HL-60 (cell line): ENCODE measurements at regions not wholly inside any gene's neighbourhood (a gene's known extent, or its start where the extent isn't known, plus 50 kb on each side); places are given as distances from the start of the nearest gene placed in this dataset.

Experiments used
- GABPA ChIP-seq: IDR thresholded peaks from 2 replicates; pipeline ENCODE4 v1.6.1; 2012; ENCODE audit warnings: low read depth
- POLR2AphosphoS5 ChIP-seq: IDR thresholded peaks from 2 replicates; pipeline ENCODE4 v1.6.1; 2012; ENCODE audit warnings: low read depth
- SPI1 ChIP-seq: IDR thresholded peaks from 2 replicates; pipeline ENCODE4 v1.6.1; 2012; ENCODE audit warnings: low read depth, mild to moderate bottlenecking, borderline replicate concordance
- TF ChIP-seq, protein P1 (sequence below): IDR thresholded peaks from one replicate; pipeline ENCODE4 v1.5.1; 2011; ENCODE audit warnings: low read length, control low read depth, inconsistent platforms; ENCODE audit not compliant: insufficient read depth
- TF ChIP-seq, protein P2 (sequence below): IDR thresholded peaks from 2 replicates; pipeline ENCODE4 v1.6.1; 2012; ENCODE audit warnings: low read depth; ENCODE audit not compliant: insufficient replicate concordance

DNA sequence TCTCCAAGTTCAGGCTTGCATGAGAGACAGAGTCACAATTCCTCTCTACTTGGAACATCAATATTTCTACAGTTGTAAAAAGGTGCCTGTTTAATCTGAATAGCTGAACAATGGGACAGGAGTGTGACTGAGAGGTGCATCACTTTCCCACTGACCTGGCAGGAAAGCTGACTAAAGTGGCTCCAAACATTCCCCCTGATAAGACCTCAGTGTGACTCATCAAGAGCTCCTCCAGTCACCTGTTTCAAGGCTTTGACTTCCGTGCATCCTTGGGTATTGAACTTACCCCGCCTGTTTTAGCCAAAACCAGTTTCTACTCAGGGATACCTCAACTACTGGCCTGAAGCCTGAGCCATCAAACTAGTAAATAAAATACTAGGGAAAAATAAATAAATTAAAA is 453.9 kb upstream of the DDX18 start:
- TF ChIP-seq POLR2AphosphoS5 (no peak), GABPA (no peak), SPI1 (no peak)
- TF ChIP-seq, protein P1, sequence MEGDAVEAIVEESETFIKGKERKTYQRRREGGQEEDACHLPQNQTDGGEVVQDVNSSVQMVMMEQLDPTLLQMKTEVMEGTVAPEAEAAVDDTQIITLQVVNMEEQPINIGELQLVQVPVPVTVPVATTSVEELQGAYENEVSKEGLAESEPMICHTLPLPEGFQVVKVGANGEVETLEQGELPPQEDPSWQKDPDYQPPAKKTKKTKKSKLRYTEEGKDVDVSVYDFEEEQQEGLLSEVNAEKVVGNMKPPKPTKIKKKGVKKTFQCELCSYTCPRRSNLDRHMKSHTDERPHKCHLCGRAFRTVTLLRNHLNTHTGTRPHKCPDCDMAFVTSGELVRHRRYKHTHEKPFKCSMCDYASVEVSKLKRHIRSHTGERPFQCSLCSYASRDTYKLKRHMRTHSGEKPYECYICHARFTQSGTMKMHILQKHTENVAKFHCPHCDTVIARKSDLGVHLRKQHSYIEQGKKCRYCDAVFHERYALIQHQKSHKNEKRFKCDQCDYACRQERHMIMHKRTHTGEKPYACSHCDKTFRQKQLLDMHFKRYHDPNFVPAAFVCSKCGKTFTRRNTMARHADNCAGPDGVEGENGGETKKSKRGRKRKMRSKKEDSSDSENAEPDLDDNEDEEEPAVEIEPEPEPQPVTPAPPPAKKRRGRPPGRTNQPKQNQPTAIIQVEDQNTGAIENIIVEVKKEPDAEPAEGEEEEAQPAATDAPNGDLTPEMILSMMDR = no peak
- TF ChIP-seq, protein P2, sequence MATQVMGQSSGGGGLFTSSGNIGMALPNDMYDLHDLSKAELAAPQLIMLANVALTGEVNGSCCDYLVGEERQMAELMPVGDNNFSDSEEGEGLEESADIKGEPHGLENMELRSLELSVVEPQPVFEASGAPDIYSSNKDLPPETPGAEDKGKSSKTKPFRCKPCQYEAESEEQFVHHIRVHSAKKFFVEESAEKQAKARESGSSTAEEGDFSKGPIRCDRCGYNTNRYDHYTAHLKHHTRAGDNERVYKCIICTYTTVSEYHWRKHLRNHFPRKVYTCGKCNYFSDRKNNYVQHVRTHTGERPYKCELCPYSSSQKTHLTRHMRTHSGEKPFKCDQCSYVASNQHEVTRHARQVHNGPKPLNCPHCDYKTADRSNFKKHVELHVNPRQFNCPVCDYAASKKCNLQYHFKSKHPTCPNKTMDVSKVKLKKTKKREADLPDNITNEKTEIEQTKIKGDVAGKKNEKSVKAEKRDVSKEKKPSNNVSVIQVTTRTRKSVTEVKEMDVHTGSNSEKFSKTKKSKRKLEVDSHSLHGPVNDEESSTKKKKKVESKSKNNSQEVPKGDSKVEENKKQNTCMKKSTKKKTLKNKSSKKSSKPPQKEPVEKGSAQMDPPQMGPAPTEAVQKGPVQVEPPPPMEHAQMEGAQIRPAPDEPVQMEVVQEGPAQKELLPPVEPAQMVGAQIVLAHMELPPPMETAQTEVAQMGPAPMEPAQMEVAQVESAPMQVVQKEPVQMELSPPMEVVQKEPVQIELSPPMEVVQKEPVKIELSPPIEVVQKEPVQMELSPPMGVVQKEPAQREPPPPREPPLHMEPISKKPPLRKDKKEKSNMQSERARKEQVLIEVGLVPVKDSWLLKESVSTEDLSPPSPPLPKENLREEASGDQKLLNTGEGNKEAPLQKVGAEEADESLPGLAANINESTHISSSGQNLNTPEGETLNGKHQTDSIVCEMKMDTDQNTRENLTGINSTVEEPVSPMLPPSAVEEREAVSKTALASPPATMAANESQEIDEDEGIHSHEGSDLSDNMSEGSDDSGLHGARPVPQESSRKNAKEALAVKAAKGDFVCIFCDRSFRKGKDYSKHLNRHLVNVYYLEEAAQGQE = no peak
